22Rv1 (cell line): ENCODE measurements at regions not wholly inside any gene's neighbourhood (a gene's known extent, or its start where the extent isn't known, plus 50 kb on each side); places are given as distances from the start of the nearest gene placed in this dataset.

Experiments
- H3K27ac ChIP-seq: fragments of 450-650 bp; 2 replicates; pipeline ENCODE4 v1.5.1; 2017
- ZFX ChIP-seq: fragments of 450-650 bp; IDR thresholded peaks from 2 replicates; pipeline ENCODE4 v1.6.1; 2017; ENCODE audit warnings: antibody characterized with exemption, borderline replicate concordance
- TF ChIP-seq, protein P1 (sequence below): fragments of 450-650 bp; IDR thresholded peaks from 2 replicates; pipeline ENCODE4 v1.5.1; 2017; ENCODE audit warnings: mild to moderate bottlenecking

- no peak for TF ChIP-seq ZFX
- TF ChIP-seq, protein P1, sequence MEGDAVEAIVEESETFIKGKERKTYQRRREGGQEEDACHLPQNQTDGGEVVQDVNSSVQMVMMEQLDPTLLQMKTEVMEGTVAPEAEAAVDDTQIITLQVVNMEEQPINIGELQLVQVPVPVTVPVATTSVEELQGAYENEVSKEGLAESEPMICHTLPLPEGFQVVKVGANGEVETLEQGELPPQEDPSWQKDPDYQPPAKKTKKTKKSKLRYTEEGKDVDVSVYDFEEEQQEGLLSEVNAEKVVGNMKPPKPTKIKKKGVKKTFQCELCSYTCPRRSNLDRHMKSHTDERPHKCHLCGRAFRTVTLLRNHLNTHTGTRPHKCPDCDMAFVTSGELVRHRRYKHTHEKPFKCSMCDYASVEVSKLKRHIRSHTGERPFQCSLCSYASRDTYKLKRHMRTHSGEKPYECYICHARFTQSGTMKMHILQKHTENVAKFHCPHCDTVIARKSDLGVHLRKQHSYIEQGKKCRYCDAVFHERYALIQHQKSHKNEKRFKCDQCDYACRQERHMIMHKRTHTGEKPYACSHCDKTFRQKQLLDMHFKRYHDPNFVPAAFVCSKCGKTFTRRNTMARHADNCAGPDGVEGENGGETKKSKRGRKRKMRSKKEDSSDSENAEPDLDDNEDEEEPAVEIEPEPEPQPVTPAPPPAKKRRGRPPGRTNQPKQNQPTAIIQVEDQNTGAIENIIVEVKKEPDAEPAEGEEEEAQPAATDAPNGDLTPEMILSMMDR, result no peak
- H3K27ac ChIP-seq, result no peak overlapping the region
Measured at GRCh38 chr5:68134033-68134668, 81.4 kb upstream of the PIK3R1 start.

DNA sequence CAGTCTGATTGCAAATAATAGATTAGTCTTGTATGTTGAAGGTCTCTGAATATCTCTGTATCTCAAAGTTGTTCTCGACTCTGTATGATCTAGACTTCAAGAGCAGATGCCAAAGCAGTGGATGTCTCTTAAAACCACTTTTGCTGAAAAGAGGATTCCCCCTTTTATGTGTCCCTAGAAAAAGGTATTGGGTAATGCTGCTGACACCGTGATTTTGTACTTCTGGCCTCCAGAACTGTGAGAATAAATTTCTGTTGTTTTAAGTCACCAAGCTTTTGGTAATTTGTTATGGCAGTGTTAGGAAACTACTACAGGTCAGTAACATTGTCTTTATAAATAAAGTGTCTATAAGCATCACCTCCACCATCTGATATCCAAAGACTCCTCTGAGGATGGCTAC lies 85.3 kb upstream of the PIK3R1 start:
- H3K27ac ChIP-seq, result no peak overlapping the region

GRCh38 chr5:68129364-68129763 lies 86.2 kb upstream of the PIK3R1 start:
- H3K27ac ChIP-seq, result no peak overlapping the region
- TF ChIP-seq, protein P1, result no peak
- no peak for TF ChIP-seq ZFX

More for the DNA sequence above, 85.3 kb upstream of the PIK3R1 start:
- TF ChIP-seq, protein P1, result no peak
- TF ChIP-seq ZFX, result no peak

GRCh38 chr5:68126886-68127285 lies 88.7 kb upstream of the PIK3R1 start:
- no peak overlapping the region for H3K27ac ChIP-seq
- TF ChIP-seq, protein P1, result no peak
- no peak for TF ChIP-seq ZFX

DNA sequence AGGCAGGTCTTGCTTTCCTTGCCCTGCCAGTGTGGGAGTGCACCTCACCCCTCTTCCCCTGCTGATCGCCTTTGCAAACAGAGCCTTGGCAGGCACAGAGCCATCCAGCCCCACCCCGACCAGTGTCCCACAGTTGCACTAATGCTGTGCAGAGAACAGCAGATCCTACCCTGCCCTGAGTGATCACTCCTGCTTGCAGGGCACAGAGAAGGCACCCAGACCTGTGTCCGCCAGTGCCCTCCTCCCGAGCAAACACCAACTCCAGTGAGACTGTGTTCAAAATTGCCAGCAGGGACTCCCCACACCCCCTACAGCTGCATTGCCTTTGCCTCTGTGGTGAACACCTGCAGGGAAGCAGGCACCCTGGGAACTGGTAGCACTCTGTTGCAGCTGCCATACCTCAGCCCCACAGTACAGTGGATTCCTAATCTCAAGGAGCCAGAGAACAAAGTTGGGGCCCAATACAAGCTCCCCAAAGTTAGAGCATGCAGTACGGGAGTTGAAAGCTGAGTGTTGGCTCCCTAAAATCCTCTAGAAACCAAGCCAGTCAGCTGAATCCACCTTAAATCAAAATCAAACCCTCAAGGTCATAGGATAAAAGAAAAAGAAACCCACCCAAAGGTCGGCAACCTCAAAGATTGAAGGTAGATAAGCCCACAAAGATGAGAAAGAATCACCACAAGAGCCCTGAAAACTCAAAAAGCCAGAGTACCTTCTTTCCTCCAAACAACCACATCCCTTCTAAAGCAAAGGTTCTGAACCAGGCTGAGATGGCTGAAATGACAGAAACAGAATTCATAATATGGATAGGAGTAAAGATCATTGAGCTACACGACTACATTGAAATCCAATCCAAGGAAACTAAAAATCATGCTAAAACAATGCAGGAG lies 92.9 kb upstream of the PIK3R1 start:
- no peak overlapping the region for H3K27ac ChIP-seq
- no peak for TF ChIP-seq ZFX
- TF ChIP-seq, protein P1, result no peak

GRCh38 chr5:68116868-68117411 lies 98.6 kb upstream of the PIK3R1 start:
- TF ChIP-seq ZFX, result no peak
- TF ChIP-seq, protein P1, result no peak
- no peak overlapping the region for H3K27ac ChIP-seq

DNA sequence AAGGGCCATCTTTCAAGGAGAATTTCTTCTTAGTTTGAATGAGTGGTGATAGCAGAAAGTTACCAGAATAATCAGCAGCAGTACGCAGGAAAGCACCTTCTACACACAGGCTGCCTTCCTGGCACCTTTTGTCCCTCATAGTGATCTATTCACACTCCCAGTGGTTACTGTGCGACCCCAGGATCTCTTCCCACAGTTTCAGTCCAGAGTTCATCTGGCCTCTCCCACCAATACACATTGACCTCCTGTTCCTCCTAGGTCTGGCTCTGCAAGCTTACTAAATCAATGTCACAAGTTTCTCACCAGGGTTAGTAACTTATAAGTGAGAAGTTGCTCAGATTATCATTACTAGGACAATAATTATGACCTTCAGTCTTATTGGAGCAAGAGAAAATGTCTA lies 99.1 kb upstream of the PIK3R1 start:
- TF ChIP-seq ZFX, result no peak
- TF ChIP-seq, protein P1, result no peak

More for the DNA sequence above, 99.1 kb upstream of the PIK3R1 start:
- no peak overlapping the region for H3K27ac ChIP-seq
